Kidney capillary endothelial cell (primary cell): ENCODE measurements at regions not wholly inside any gene's neighbourhood (a gene's known extent, or its start where the extent isn't known, plus 50 kb on each side); places are given as distances from the start of the nearest gene placed in this dataset.
"Not testable (repeated sequence)": the region's sequence is repeated elsewhere in the genome, so short reads cannot be mapped to it uniquely, and the experiment has no call there.

ENCODE experiments used
- DNase-seq: peaks from one replicate; pipeline ENCODE4 v3.0.0-alpha.2; 2018; ENCODE audit warnings: low spot score

DNA sequence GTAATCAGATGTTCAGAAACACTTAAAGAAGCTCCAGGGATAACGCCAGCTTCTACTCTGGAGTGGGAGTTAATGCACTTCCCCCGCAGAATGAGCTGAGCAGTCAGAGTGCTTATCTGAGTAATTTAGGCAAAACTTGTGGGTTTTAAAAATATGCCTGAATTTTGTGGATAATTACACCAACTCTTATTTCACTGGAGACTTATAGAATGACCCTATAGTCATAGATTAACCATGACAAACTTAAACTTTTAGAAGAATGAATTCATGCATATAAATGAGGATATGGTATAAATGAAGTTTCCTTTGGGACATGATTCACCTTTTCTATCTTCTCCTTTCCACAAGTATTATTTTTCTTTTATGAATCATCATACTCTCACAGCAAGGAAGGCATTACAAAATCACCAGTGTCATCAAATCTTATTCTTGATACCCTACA lies 241.1 kb upstream of the FBXO33 start:
- no peak for DNase-seq

DNA sequence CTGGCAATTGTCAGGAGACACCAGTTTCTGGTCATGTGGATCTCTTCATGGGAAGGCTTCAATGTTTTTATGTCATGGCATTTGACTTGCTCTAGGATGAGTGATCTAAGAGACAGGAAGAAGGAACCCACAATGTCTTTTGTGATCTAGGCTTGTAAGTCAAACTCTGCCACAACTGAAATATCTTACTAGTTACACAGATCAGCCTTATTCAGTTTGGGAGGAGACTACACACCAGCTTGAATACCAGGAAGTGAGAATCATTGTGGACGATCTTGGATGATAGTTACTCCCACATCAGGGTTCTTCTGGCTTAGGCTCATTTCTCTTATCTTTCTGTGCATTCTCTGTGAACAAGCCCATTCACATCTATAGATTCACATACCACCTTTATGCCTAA lies 236.2 kb upstream of the FBXO33 start:
- DNase-seq = no peak

DNA sequence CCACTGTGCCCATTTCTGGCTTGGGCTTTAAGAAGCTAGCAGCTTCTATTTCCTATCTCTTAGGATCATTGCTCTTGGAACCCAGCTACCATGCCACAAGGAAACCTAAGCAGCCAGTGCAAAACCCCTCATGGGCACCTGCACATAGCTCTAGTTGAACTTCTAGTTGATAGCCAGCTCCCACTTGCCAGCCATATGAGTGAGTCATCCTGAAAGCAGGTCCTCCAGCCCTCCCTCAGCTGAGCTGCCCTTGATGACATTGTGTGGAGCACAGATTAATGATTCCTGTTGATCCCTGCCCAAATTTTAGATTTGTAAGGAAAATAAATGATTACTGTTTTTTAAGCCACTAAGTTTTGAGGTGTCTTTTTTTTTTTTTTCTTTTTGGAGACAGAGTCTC lies 234.2 kb upstream of the FBXO33 start:
- DNase-seq = no peak

DNA sequence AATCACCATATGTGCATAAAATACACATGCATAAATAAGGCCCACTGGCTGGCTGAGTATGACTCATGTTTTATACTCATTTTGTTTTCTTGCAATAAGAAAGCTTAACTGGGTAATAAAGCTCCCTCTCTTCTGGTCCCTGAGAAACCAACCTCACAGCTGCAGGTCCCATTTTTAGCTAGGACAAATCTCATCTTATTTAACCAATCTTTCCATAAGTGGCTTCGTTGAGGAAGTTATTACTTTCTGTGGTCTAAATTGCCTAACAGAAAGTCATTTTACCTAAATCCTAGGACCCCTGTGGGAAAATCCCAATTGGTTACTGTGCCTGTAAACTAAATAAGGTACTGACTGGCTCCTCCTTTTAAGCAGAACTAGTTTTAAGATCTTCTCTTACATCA lies 232.8 kb upstream of the FBXO33 start:
- no peak for DNase-seq

DNA sequence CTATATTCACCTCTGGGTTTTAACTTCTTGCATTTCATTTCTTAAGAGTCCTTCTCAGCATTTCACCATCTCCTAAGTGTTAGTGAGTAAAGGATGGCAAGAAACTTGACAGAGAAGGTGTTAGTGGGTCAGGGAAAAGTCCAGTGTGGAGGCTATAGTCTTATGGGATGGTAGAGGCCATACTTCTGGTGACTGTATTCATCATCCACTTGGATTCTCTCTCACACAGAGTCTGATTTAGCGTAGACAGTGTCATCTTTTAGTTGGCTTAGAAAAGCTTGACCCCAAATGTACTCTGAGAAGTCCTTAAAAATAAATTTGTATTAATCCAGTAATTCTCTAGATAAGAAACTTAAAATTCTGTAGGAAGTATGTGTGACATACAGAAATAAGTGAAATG lies 232.4 kb upstream of the FBXO33 start:
- DNase-seq = no peak

DNA sequence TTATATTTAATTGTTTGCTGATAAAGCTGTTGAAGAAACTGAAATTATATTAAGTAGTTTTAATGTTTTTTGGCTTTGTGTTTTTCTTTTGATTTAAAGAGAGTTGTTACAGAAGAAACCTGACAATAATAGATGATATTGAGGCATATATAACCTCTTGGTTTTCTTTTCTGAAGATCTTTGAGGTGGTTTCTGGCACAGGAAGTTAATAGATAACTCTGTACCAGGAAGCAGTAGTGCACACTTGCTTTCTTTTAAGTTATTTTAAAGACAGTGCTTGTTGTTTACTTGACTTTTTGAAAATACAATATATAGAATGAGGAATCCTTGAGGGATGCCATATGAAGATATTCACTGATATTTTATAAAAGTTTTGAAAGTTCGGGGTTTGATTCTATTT lies 209.0 kb upstream of the FBXO33 start:
- no peak for DNase-seq

DNA sequence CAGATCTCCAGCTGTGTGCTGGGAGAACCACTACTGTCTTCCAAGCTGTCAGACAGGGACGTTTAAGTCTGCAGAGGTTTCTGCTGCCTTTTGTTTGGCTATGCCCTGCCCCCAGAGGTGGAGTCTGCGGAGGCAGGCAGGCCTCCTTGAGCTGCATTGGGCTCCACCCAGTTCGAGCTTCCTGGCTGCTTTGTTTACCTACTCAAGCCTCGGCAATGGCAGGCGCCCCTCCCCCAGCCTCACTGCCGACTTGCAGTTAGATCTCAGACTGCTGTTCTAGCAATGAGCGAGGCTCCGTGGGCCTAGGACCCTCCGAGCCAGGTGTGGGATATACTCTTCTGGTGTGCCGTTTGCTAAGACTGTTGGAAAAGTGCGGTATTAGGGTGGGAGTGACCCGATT lies 206.8 kb upstream of the FBXO33 start:
- not testable (repeated sequence) for DNase-seq

DNA sequence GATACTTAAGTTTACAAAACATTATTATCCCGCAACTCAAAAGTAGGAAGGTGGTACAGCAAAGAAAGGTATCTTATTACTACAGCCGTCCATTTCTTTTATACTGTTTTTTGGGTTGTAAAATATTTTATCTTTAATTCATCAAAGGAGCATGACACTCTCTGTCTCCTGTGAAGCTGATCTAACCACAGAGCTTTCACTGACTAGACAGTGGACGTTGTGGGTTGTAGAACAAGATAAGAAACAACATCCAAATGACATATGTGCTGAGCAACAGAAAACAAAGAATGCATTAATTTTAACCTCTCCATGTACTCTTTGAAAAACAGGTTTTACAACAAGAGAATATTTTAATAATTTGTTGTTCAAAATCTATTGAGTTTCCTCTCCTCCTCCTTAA lies 195.9 kb upstream of the FBXO33 start:
- no peak for DNase-seq

DNA sequence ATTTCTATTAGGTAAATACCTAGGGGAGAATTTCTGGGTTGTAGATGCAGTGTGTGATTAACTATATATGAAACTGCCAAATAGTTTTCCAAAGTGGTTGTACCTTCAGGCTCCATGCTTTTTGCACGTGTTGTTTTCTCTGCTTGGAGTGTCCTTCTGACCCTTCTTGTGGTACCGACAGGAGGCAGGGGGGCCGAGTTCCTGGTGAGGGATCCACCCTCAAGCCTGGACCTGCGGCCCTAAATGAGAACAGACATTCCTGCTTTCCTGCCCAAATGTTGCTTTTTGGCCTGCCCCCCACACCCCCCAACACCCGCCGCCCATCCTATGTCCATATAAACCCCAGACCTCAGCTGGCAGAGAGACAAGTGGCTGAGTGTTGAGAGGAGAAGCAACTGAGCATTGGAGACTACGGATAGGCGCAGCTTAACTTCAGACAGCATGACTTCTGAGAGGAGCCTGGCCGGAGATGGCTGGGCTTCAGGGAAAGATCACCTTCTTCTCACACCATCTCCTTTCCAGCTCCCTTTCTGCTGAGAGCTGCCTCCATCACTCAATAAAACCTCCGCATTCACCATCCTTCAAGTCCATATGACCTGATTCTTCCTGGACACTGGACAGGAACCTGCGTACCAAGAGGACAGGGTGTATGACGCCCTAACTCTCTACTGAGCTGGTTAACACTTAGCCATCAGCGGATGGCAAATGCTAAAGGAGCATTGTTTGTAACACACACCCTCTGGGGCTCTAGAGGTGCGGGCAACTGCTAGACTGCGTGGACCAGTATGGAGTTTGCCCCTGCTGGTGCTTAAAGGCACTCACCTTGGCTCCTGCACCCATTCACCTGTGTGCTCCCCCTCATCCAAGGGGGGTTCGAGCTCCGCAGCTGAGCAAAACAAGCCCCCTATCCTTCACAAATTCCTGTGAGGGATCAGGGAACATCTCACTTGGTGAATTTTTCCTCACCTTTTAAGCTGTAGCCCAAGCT lies 194.7 kb upstream of the FBXO33 start:
- no peak for DNase-seq

DNA sequence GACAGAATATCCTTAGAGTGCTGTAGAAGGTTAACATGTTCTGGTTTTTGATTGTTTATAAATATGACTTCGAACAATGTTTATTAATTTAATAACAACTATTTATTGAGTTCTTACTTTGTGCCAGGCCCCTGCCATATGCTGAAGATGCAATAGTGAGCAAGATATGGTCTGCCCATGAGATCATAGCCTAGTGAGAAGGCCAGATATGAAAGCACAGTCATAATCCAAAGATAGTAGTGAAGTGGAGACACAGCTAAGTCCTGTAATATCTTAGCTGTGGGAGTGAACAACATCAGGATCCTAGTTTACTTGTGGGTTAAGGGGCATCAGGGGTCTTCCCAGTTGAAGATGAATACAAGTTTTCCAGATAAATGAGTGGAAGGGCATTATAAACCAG lies 189.4 kb upstream of the FBXO33 start:
- DNase-seq = no peak

DNA sequence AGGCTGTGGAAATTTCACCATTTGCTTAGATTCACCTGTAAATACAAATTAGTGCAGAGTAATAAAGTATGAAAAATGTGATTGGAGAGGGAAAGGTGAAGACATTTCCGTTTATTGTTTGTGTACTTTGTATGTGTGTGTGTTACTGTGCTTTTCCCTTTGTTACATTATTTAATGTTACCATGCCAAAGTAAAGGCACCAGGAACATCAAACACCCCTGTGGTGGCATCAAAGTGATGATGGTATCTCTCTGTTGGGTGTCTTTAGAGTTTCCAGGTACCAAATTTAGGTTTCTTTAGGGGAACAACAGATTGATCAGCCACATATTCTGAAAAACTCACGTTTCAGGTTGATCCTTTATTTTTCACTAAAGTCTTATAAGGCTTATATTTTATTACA lies 189.0 kb upstream of the FBXO33 start:
- DNase-seq = no peak

DNA sequence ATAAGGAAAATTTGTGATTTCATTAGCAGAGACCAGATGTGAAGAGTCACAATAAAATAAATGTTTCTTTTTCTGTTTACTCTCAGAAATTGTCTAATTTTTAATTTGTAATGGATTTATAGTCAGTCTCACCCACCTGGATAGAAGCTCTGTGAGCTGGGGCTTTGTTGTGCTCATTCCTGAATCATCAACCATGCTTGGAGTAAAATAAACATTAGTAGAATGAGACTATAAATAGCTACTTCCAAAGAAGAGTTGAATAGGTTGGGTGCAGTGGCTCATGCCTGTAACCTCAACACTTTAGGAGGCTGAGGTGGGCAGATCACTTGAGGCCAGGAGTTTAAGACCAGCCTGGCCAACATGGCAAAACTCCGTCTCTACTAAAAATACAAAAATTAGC lies 185.3 kb upstream of the FBXO33 start:
- no peak for DNase-seq

DNA sequence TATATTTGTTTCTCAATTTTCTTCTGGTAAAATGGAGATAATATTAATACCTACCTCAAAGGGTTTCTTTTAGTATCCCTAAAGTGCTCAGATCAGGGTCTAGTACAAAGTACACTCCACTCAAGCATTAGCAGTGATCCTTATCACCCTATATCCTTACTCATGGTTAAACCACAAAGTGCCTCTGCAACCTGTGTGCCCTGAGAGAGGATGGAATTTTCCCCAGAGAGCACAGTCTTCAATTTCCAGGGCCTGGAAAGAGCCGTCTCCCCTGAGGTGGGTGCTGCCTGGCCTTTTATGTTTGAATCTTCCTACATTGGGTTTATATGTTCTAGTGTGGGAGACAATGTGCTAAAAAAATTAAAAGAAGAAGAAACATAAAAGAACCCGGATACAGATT lies 183.1 kb upstream of the FBXO33 start:
- no peak for DNase-seq

DNA sequence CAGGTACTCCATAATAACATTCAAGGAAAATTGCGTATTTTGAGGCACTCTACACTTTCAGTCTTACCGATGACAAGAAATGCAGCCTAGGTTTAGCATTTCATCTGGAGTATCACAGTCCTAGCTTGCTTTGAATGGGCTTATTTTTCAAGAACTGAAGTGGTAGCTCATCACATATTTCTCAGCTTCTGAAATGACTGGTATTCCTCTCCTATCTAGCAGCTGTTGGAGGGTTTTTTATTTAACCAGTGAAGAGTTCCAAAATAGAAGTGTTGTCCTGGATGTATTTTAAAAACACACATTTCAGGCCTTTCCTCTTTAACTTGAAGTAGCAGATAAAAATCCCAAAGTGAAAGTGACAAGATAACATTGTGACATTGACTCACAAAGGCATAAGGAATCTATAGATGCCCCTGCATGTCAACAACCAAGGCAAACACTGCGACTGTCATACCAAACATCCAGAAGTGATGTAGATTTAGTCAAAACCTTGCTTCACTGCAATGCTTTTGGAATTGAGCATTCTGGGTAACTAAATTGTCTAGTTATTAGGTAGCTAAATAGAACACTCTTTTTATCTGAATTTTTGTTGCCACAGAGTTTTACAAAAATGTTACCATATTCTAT lies 182.2 kb upstream of the FBXO33 start:
- DNase-seq = no peak

DNA sequence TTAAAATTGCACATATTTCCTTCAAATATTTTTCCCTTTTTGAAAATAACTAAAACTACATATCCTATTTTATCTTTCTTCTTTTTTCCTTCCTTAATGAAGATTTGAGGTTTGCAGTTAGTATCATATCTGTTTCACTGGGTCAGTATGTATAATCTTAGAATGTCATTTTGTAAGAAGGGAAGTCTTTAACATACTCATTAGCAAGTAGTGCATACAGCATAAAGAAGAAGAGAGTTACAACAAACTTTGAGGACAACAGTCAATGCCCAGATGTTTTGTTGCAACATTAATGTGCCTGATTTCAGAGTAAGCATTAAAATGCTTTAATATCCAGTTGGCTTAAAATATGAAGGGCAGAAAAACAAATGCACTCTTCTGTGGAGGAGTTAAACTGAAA lies 176.9 kb upstream of the FBXO33 start:
- no peak for DNase-seq

DNA sequence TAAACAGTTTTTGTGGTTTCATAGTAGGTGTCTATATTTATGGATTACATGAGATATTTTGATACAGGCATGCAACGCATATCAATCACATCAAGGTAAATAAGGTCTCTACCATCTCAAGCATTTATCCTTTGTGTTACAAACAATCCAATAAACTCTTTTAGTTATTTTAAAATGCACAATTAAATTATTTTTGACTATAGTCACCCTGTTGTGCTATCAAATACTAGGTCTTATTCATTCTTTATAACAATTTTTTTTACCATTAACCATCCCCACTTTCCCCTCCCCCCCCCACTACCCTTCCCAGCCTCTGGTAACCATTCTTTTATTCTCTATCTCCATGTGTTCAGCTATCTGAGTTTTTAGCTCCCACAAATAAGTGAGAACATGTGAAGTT lies 175.7 kb upstream of the FBXO33 start:
- DNase-seq = no peak

DNA sequence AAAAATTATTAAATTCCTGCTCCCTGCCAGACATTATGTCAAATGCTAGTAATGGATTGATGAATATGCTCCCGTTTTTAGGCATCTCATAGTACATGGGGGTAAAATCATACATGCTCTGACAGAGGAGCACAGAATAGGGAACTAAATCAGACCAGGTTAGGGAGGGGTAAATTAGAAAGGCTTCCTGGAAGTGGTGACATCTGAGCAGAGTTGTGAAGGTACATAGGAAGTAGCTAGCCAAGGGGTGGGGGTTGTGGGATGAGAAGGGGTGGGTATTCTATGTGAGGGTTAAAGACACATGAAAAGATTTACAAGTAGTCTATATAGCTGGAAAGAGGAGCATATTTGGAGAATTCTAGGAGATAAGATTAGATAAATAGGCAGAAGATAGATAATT lies 171.7 kb upstream of the FBXO33 start:
- no peak for DNase-seq

DNA sequence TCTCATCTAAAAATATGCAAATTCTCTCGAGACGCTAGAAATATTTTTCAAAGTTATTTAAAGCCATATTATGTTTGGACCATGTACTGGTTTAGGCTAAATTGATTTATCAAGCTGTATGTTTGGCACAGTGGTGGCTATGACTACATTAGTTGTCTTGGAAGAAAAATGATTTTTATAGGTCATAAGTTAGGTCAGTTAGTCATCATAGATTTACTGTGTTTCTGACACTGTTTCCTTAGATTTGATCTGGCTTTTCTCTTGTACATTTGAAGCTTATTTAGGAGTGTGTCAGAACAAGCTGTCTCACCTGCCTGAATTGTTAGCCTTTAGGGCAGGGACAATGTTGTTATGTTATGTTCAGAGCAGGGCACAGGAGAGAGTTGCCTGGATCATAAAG lies 161.1 kb upstream of the FBXO33 start:
- no peak for DNase-seq

DNA sequence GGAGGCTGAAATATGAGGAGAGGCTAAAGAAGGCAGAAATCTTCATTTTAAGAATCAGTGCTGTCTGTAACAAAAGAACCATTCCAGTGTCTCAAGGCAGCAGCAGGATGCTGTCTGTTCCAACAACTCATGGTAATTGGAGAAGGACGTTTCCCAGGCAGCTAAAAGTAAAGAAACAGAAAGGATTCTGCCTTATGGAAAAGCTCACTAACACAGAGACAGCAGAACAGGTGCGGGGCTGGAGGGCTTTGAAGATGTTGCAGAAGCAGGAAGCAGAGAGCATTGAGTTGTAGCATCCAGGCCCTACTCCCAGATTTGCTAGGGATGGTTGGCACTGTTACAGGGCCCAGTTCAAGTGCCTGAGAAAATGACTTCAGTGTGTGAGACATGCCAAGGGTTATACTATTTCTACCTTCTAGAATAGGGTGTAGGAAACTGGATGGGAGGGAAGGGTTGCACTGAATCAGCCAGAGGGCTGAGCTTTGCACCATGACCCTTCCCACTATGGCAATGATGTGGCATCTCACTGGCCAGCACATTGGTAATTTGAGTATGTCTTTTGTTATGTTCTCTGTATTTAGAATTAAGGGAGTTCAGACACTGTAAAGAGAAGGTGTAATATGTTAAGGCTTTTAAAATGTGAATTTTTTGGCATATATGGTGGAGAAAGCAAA lies 160.0 kb upstream of the FBXO33 start:
- no peak for DNase-seq

DNA sequence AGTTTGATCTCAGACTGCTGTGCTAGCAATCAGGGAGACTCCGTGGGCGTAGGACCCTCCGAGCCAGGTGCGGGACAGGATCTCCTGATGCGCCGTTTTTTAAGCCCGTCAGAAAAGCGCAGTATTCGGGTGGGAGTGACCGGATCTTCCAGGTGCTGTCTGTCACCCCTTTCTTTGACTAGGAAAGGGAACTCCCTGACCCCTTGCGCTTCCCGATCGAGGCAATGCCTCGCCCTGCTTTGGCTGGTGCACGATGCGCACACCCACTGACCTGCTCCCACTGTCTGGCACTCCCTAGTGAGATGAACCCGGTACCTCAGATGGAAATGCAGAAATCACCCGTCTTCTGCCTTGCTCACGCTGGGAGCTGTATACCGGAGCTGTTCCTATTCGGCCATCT lies 157.6 kb upstream of the FBXO33 start:
- DNase-seq = not testable (repeated sequence)

DNA sequence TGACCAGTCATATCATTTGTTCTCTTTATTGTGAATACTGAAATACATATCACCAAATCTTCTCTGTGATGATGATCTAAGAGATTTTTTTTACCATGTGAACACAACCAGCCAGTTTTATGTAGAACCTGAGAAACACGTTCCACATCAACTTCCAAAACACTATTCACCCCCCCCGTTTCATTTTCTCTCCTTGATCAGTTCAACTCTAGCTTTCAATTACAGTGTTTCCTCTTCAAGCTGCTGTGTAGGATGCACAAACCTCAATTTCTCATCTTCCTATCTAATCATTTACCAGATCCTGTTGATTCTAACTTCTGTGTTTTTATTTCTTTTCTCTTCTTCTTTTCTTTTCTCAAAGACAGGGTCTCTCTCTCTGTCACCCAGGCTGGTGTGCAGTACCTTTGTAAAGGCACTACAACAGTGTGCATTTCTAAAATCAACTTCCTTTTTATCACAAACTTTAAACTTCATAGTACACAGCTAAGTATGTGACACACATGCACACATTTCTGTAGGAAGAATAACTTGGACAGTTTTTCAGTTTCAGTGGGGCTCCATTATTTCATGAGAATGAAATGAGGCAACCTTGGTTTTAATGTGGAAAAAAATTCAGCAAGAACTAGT lies 149.9 kb upstream of the FBXO33 start:
- no peak for DNase-seq

DNA sequence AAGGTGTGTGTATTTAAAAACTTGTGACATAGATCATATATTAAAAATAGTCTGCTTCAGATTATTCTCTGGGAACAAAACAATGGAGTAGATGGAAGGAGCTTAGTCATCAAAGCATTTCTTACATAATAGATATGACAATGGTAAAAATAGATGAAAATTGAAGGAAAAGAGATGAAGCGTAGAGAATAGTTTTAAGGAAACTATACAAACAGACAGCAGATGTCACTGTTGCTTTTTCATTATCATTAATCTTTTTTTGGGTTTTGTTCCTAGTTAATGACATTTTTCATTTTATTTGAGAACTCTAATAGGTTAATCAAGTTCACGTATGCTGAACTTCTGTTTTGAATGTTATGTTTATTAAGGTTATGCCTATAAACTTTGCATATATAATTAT lies 149.2 kb upstream of the FBXO33 start:
- DNase-seq = no peak

DNA sequence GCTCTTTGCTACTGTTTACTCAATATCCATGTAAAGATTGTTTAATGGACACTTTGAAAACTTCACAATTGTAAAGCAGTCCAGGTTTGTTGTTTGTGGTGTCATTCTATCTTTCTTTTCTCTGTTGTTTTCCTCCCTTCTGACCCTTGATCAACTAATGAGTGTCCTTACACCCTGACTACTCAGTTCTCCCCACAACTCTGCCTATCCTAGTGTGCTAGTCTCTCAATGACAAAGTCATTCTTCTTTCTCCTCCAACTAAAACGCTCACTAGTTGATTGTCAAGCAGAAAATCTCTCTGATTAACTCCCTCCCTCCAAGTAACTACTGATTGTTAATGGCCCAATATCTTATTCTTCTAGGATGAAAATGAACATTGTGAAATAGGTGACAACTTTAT lies 148.5 kb upstream of the FBXO33 start:
- no peak for DNase-seq
